C4-2B (cell line): ENCODE measurements at regions not wholly inside any gene's neighbourhood (a gene's known extent, or its start where the extent isn't known, plus 50 kb on each side); places are given as distances from the start of the nearest gene placed in this dataset.

ENCODE experiments used
- ZFX ChIP-seq: fragments of 450-650 bp; IDR thresholded peaks from 2 replicates; pipeline ENCODE4 v1.6.1; 2017
- TF ChIP-seq, protein P1 (sequence below): fragments of 450-650 bp; conservative IDR thresholded peaks from 2 replicates; pipeline ENCODE4 v1.5.1; 2017; ENCODE audit warnings: mild to moderate bottlenecking

DNA sequence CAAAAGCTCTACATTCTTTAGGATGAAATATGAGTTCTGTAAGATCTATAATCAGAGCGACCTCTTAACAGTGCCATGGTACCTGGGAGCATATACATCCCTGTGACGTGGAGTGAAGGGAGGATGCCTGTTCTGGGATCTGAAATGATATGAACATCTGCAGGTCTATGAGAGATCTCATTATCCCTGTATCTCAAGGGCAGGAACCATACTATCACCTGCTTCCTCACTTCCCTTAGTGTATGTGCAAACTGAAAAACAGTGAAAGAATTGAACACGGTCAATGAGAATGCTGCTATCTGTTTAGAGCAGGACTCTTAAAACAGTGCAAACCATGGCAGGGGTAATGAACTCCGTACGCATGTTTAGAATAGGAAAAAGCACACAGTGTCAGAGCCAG lies 364.0 kb downstream of the LPIN1 start:
- TF ChIP-seq, protein P1, sequence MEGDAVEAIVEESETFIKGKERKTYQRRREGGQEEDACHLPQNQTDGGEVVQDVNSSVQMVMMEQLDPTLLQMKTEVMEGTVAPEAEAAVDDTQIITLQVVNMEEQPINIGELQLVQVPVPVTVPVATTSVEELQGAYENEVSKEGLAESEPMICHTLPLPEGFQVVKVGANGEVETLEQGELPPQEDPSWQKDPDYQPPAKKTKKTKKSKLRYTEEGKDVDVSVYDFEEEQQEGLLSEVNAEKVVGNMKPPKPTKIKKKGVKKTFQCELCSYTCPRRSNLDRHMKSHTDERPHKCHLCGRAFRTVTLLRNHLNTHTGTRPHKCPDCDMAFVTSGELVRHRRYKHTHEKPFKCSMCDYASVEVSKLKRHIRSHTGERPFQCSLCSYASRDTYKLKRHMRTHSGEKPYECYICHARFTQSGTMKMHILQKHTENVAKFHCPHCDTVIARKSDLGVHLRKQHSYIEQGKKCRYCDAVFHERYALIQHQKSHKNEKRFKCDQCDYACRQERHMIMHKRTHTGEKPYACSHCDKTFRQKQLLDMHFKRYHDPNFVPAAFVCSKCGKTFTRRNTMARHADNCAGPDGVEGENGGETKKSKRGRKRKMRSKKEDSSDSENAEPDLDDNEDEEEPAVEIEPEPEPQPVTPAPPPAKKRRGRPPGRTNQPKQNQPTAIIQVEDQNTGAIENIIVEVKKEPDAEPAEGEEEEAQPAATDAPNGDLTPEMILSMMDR, result no peak
- TF ChIP-seq ZFX, result no peak
